GM18907 (cell line): ENCODE measurements at regions not wholly inside any gene's neighbourhood (a gene's known extent, or its start where the extent isn't known, plus 50 kb on each side); places are given as distances from the start of the nearest gene placed in this dataset.

Experiments used
- ATAC-seq: cut with Tn5 transposase; IDR thresholded peaks from one replicate; pipeline ENCODE4 v1.9.1; 2021; ENCODE audit warnings: mild to moderate bottlenecking, moderate library complexity; ENCODE audit not compliant: unreplicated experiment

GRCh38 chr2:161570424-161571050, 53.7 kb upstream of the SLC4A10 start:
- ATAC-seq = no peak

DNA sequence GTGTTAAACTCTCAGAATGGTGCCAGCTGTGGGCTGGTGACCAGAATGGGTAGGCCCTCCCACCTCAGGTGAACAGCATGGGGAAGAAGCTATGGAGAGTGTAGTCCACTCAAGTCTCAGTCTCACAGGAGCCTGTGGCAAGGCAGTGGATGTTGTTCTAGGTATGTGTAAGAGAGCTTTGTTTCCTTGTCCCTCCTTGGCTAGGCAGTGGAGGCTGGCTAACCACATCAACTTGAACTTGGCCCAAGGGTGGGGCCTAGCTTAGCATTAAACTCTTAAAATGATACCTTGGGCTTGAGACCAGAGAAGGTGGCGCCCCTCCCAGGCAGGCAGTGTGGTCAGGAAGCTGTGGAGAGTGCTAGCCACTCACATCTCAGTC, 53.2 kb upstream of the SLC4A10 start:
- ATAC-seq = no peak
